AG09319 (cell line): ENCODE measurements at regions not wholly inside any gene's neighbourhood (a gene's known extent, or its start where the extent isn't known, plus 50 kb on each side); places are given as distances from the start of the nearest gene placed in this dataset.

Experiments used
- DNase-seq: peaks from one replicate; pipeline ENCODE4 v3.0.0-alpha.2; 2010; ENCODE audit warnings: low read depth; ENCODE audit errors: extremely low read depth
- CTCF ChIP-seq: IDR thresholded peaks from 2 replicates; pipeline ENCODE4 v1.5.1; 2011; ENCODE audit warnings: low read depth, mild to moderate bottlenecking, inconsistent platforms, low read length, moderate library complexity

- no peak for TF ChIP-seq CTCF
These were observed 602.7 kb upstream of the SORCS1 start for GRCh38 chr10:107767185-107767584.

GRCh38 chr10:107754814-107755213, 590.3 kb upstream of the SORCS1 start:
- no peak for DNase-seq
- no peak for TF ChIP-seq CTCF

More at GRCh38 chr10:107767185-107767584, 602.7 kb upstream of the SORCS1 start:
- no peak for DNase-seq

GRCh38 chr10:107749235-107749634, 584.7 kb upstream of the SORCS1 start:
- no peak for TF ChIP-seq CTCF
- no peak for DNase-seq

- DNase-seq, result no peak
- no peak for TF ChIP-seq CTCF
These were observed 583.3 kb upstream of the SORCS1 start for GRCh38 chr10:107747851-107748250.

- no peak for DNase-seq
- no peak for TF ChIP-seq CTCF
These were observed 577.5 kb upstream of the SORCS1 start for GRCh38 chr10:107741971-107742370.

GRCh38 chr10:107740962-107741690, 576.6 kb upstream of the SORCS1 start:
- no peak for DNase-seq
- TF ChIP-seq CTCF, result no peak

- TF ChIP-seq CTCF, result no peak
These were observed 575.4 kb upstream of the SORCS1 start for GRCh38 chr10:107739951-107740350.

More at GRCh38 chr10:107739951-107740350, 575.4 kb upstream of the SORCS1 start:
- DNase-seq, result no peak
